Sigmoid colon (tissue), 6 donors: ENCODE measurements at regions not wholly inside any gene's neighbourhood (a gene's known extent, or its start where the extent isn't known, plus 50 kb on each side); places are given as distances from the start of the nearest gene placed in this dataset.

Experiments
- DNase-seq: peaks from one replicate; pipeline ENCODE4 v3.0.0-alpha.2; 2019
- H3K27ac ChIP-seq, 4 donors: fragments of 200-600 bp; sonication (generic); one replicate each; pipeline ENCODE4 v1.5.1; 2016 to 2019; ENCODE audit warnings: mild to moderate bottlenecking in 1 of 4
- H3K27me3 ChIP-seq, 3 donors: fragments of 200-600 bp; sonication (generic); one replicate each; pipeline ENCODE4 v1.5.1; 2019; ENCODE audit warnings: mild to moderate bottlenecking in 1 of 3
- H3K36me3 ChIP-seq, 4 donors: fragments of 200-600 bp; sonication (generic); one replicate each; pipeline ENCODE4 v1.5.1; 2016 to 2019
- H3K4me1 ChIP-seq, 4 donors: fragments of 200-600 bp; sonication (generic); one replicate each; pipeline ENCODE4 v1.5.1; 2017 to 2019
- H3K4me3 ChIP-seq, 4 donors: fragments of 200-600 bp; sonication (generic); one replicate each; pipeline ENCODE4 v1.5.1; 2017 to 2019; ENCODE audit warnings: mild to moderate bottlenecking in 2 of 4, moderate library complexity in 1 of 4
- H3K9me3 ChIP-seq, 4 donors: fragments of 200-600 bp in 3 of 4; sonication (generic) in 3 of 4; one replicate each; pipeline versions ENCODE4 v1.5.1 to v1.6.1; 2013 to 2019
- CTCF ChIP-seq, 4 experiments: fragments of 450-650 bp in 3 of 4; fragments of 200-600 bp in 1 of 4; IDR thresholded peaks; one replicate each; pipeline ENCODE4 v1.5.1; 2016 to 2019; ENCODE audit warnings: antibody characterized with exemption in 4 of 4, mild to moderate bottlenecking in 3 of 4, moderate library complexity in 2 of 4
- EP300 ChIP-seq, 4 donors: sonication (generic); formaldehyde crosslinking; IDR thresholded peaks; one replicate each; pipeline ENCODE4 v1.6.1; 2017; ENCODE audit warnings: antibody characterized with exemption in 4 of 4
- POLR2A ChIP-seq, 2 donors: fragments of 450-650 bp; IDR thresholded peaks; one replicate each; pipeline ENCODE4 v1.6.1; 2016; ENCODE audit warnings: antibody characterized with exemption in 2 of 2, mild to moderate bottlenecking in 2 of 2, moderate library complexity in 2 of 2
- POLR2AphosphoS5 ChIP-seq, 4 donors: sonication (generic); formaldehyde crosslinking; IDR thresholded peaks; one replicate each; pipeline ENCODE4 v1.6.1; 2017; ENCODE audit warnings: antibody characterized with exemption in 4 of 4
- WGBS, 2 donors: extraction: QIAGEN DNeasy Blood & Tissue Kit; methylation state at CpG; one replicate each; pipeline ENCODE4 v1.1.7; 2013; 5-methylcytosine and 5-hydroxymethylcytosine counted together
- intact Hi-C: fragments of 100-400 bp; cut with DNase I; formaldehyde crosslinking; loops from one replicate; pipeline ENCODE4 v1.15.1; 2023
- donor health status: healthy with polysubstance abuse.
- donor health status: healthy.

GRCh38 chr4:81971637-81972381 is 402.0 kb downstream of the HNRNPD start:
- Histone ChIP-seq H3K36me3 (no peaks in the 10 kb centered on the region), H3K9me3 (no peaks in the 10 kb centered on the region), H3K27ac (no peak overlapping the region), H3K4me1 (no peaks in the 10 kb centered on the region), H3K27me3 (no peaks in the 10 kb centered on the region), H3K4me3 (no peak overlapping the region)
- DNase-seq = no peak
- WGBS, 2 donors = 70 to 88% methylated on average over 4 of the region's 4 CpGs
- no peak for TF ChIP-seq EP300 (IDR thresholded peaks at IDR 0.05)
- no peak for TF ChIP-seq CTCF (IDR thresholded peaks at IDR 0.05)
- no peak for TF ChIP-seq POLR2A (IDR thresholded peaks at IDR 0.05)
- no peak for TF ChIP-seq POLR2AphosphoS5 (IDR thresholded peaks at IDR 0.05)
- intact Hi-C loops = no loop called here

- WGBS, 2 donors = 56 to 86% methylated on average over 1 of the region's 1 CpG
- Histone ChIP-seq H3K36me3 (no peaks in the 10 kb centered on the region), H3K27me3 (no peaks in the 10 kb centered on the region), H3K27ac (no peak overlapping the region), H3K4me3 (no peak overlapping the region), H3K4me1 (no peaks in the 10 kb centered on the region), H3K9me3 (no peaks in the 10 kb centered on the region)
- DNase-seq = no peak
- intact Hi-C loops = no loop called here
- no peak for TF ChIP-seq EP300 (IDR thresholded peaks at IDR 0.05)
- TF ChIP-seq POLR2AphosphoS5 (IDR thresholded peaks at IDR 0.05) = no peak
- TF ChIP-seq POLR2A (IDR thresholded peaks at IDR 0.05) = no peak
- no peak for TF ChIP-seq CTCF (IDR thresholded peaks at IDR 0.05)
These were observed 402.7 kb downstream of the HNRNPD start for GRCh38 chr4:81971061-81971460.

GRCh38 chr4:81970454-81970853 is 403.3 kb downstream of the HNRNPD start:
- H3K27me3 ChIP-seq = no peaks in the 10 kb centered on the region
- 94 to 99% methylated on average over 1 of the region's 1 CpG for WGBS, 2 donors
- no peak overlapping the region for H3K4me3 ChIP-seq
- no peaks in the 10 kb centered on the region for H3K36me3 ChIP-seq
- H3K4me1 ChIP-seq = no peaks in the 10 kb centered on the region
- no peak for DNase-seq
- intact Hi-C loops = no loop called here
- H3K27ac ChIP-seq = no peak overlapping the region
- TF ChIP-seq POLR2A (IDR thresholded peaks at IDR 0.05) (no peak), CTCF (IDR thresholded peaks at IDR 0.05) (no peak), EP300 (IDR thresholded peaks at IDR 0.05) (no peak), POLR2AphosphoS5 (IDR thresholded peaks at IDR 0.05) (no peak)
- no peaks in the 10 kb centered on the region for H3K9me3 ChIP-seq

GRCh38 chr4:81966676-81967075 is 407.1 kb downstream of the HNRNPD start:
- H3K9me3 ChIP-seq = no peaks in the 10 kb centered on the region
- intact Hi-C loops = no loop called here
- TF ChIP-seq POLR2AphosphoS5 (IDR thresholded peaks at IDR 0.05) (no peak), POLR2A (IDR thresholded peaks at IDR 0.05) (no peak), CTCF (IDR thresholded peaks at IDR 0.05) (no peak), EP300 (IDR thresholded peaks at IDR 0.05) (no peak)
- 13 to 57% methylated on average over 2 of the region's 2 CpGs for WGBS, 2 donors
- no peaks in the 10 kb centered on the region for H3K36me3 ChIP-seq
- no peak for DNase-seq
- H3K27ac ChIP-seq = no peak overlapping the region
- no peaks in the 10 kb centered on the region for H3K4me1 ChIP-seq
- no peaks in the 10 kb centered on the region for H3K27me3 ChIP-seq
- H3K4me3 ChIP-seq = no peak overlapping the region

DNA sequence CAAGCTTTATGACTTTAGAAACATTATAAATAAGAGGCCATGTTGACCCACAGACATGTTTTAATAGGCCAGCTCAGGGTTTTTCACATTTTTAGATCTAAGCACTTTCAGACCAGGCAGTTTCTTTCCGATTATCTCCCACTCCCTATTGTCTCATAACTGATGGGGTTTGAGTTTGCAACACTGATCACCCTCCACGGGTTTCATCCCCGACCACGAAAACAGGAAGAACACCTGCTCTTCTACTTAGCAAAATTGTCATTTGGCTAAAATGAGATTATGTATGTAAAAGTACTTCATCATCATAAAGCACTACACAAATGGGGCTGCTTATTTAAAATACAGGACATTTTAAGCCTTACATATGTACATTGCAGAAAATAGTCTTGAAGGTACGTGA is 407.9 kb downstream of the HNRNPD start:
- Histone ChIP-seq H3K27ac (no peak overlapping the region), H3K4me3 (no peak overlapping the region), H3K27me3 (no peaks in the 10 kb centered on the region), H3K36me3 (no peaks in the 10 kb centered on the region), H3K9me3 (no peaks in the 10 kb centered on the region), H3K4me1 (no peaks in the 10 kb centered on the region)
- intact Hi-C loops = no loop called here
- no peak for TF ChIP-seq POLR2AphosphoS5 (IDR thresholded peaks at IDR 0.05)
- TF ChIP-seq CTCF (IDR thresholded peaks at IDR 0.05) = no peak
- TF ChIP-seq POLR2A (IDR thresholded peaks at IDR 0.05) = no peak
- TF ChIP-seq EP300 (IDR thresholded peaks at IDR 0.05) = no peak
- 63 to 86% methylated on average over 5 of the region's 5 CpGs for WGBS, 2 donors
- no peak for DNase-seq
